Left lung (tissue), 4 donors: ENCODE measurements at regions not wholly inside any gene's neighbourhood (a gene's known extent, or its start where the extent isn't known, plus 50 kb on each side); places are given as distances from the start of the nearest gene placed in this dataset.
A peak's percentile ranks its signal among the peaks of the same experiment; 100 is the strongest.

Experiments used
- ATAC-seq: fragments of 200-7000 bp; cut with Tn5 transposase; one replicate; pipeline ENCODE4 v1.9.1; 2020; ENCODE audit warnings: moderate library complexity
- DNase-seq, 4 donors: peaks; one replicate each; pipeline ENCODE4 v3.0.0-alpha.2; 2013 to 2020
- H3K27ac ChIP-seq, 2 donors: fragments of 200-600 bp; sonication (generic) in 1 of 2; one replicate each; pipeline versions ENCODE4 v1.5.0 to v1.8.0; 2020 to 2021
- H3K27me3 ChIP-seq, 2 donors: fragments of 200-600 bp; sonication (generic) in 1 of 2; one replicate each; pipeline versions ENCODE4 v1.5.0 to v1.8.0; 2020 to 2021
- H3K36me3 ChIP-seq, 2 donors: fragments of 200-600 bp; sonication (generic) in 1 of 2; one replicate each; pipeline versions ENCODE4 v1.5.0 to v1.8.0; 2020 to 2021
- H3K4me1 ChIP-seq, 2 donors: fragments of 200-600 bp; one replicate each; pipeline ENCODE4 v1.8.0; 2021
- H3K4me3 ChIP-seq, 2 donors: fragments of 200-600 bp; sonication (generic) in 1 of 2; one replicate each; pipeline versions ENCODE4 v1.5.0 to v1.8.0; 2020 to 2021; ENCODE audit warnings: mild to moderate bottlenecking in 1 of 2
- H3K9me3 ChIP-seq, 2 donors: fragments of 200-600 bp; sonication (generic) in 1 of 2; one replicate each; pipeline versions ENCODE4 v1.5.0 to v1.8.0; 2020 to 2021
- intact Hi-C, 2 donors: fragments of 100-400 bp; cut with DNase I; formaldehyde crosslinking; loops; one replicate each; pipeline versions ENCODE4 v1.11.2 to v1.14.2; 2022
- TF ChIP-seq, protein P1 (sequence below), 2 donors: fragments of 200-600 bp; sonication (generic) in 1 of 2; IDR thresholded peaks; one replicate each; pipeline versions ENCODE4 v1.5.0 to v1.8.0; 2021; ENCODE audit warnings: antibody characterized with exemption in 2 of 2
- donor health status: DM: no; HTN: yes; CAD: no.
- donor health status: DM: no; HTN: no; CAD: no.

DNA sequence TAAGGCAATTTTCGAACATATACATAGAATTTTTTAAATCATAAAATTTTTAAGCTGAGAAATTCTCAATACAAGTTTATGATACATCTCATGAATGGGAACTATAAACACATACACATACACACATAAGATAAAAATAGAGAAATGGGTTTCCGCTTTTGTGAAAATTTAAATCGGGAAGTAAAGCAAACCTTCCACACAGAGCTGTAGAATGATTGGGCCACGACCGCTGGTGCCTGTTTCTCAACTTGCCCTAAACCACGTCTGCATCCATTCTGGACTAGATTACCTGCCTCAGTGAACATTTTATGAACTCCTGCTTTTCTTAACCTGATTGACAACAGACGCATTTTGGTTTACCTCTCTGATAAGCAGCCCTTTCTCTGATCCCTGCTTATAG lies 264.4 kb downstream of the SKAP2 start:
- ATAC-seq (no peak), DNase-seq (no peak)
- intact Hi-C loops, result no loop called here
- Histone ChIP-seq H3K9me3 (no peaks in the 10 kb centered on the region), H3K4me1 (no peaks in the 10 kb centered on the region), H3K36me3 (no peaks in the 10 kb centered on the region), H3K4me3 (no peak overlapping the region), H3K27ac (no peak overlapping the region), H3K27me3 (no peaks in the 10 kb centered on the region)
- TF ChIP-seq, protein P1, sequence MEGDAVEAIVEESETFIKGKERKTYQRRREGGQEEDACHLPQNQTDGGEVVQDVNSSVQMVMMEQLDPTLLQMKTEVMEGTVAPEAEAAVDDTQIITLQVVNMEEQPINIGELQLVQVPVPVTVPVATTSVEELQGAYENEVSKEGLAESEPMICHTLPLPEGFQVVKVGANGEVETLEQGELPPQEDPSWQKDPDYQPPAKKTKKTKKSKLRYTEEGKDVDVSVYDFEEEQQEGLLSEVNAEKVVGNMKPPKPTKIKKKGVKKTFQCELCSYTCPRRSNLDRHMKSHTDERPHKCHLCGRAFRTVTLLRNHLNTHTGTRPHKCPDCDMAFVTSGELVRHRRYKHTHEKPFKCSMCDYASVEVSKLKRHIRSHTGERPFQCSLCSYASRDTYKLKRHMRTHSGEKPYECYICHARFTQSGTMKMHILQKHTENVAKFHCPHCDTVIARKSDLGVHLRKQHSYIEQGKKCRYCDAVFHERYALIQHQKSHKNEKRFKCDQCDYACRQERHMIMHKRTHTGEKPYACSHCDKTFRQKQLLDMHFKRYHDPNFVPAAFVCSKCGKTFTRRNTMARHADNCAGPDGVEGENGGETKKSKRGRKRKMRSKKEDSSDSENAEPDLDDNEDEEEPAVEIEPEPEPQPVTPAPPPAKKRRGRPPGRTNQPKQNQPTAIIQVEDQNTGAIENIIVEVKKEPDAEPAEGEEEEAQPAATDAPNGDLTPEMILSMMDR (IDR thresholded peaks at IDR 0.05), result no peak

DNA sequence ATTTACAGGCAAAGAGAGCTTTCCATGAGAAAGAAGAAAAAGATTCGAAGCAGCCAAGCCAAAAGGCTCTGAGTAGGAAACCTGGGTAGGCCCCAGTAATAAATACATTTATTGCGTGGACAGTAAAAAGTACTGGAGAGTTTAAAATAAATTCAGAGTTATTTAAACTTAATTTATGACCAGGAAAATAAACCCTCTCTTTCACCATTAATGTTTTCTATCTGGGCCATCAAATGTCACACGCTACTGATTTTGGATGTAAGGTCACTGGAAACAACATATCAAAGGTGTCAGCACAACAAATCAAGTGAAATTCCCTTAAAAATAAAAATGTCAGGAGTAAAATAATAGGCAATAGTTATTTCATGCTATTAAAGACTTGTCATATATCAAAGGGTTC lies 264.0 kb downstream of the SKAP2 start:
- Histone ChIP-seq H3K36me3 (no peaks in the 10 kb centered on the region), H3K27me3 (no peaks in the 10 kb centered on the region), H3K4me3 (no peak overlapping the region), H3K9me3 (no peaks in the 10 kb centered on the region), H3K4me1 (no peaks in the 10 kb centered on the region), H3K27ac (no peak overlapping the region)
- DNase-seq (no peak), ATAC-seq (no peak)
- TF ChIP-seq, protein P1 (IDR thresholded peaks at IDR 0.05), result no peak
- intact Hi-C loops, result no loop called here

DNA sequence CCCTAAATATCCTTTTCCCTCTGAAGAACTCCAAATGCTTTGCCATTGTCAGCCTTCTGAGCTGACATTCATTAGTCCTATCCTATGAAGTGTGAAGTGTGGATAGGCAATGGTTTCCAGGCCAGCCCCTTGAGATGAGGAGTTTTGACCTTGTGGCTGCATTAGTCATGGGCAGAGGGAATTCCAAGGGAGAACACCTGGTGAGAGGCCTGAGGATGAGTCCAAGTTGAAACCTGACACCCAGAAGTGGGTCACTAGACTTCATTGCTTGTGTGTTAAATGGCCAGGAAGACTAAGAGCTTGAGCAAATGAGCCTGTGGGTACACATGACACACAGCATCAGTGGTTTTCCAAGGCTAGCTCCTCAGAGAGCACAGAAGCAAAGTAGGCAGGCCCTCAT lies 260.8 kb downstream of the SKAP2 start:
- Histone ChIP-seq H3K9me3 (no peaks in the 10 kb centered on the region), H3K27me3 (no peaks in the 10 kb centered on the region), H3K4me1 (no peaks in the 10 kb centered on the region), H3K27ac (no peak overlapping the region), H3K4me3 (no peak overlapping the region), H3K36me3 (no peaks in the 10 kb centered on the region)
- intact Hi-C loops, result no loop called here
- TF ChIP-seq, protein P1 (IDR thresholded peaks at IDR 0.05), result no peak
- no peak for DNase-seq
- ATAC-seq, result peak; percentile 14

DNA sequence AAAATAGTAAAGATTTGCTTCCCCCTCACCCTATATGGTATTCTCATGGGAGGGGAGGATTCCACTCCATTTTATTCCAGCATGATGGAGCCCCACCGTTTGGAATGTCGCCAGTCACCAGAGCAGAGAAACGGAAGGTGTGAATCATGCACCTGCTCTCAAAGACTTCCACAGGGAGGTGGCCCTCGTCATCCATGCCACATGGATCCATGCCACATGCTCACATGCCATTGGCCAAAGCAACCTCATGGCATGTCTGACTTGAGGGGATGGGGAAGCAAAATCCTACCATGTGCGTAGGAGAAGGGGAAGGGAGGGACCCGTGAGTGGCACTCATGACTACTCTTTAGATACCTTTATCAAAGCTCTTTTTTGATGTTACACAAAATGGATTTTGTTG lies 256.0 kb downstream of the SKAP2 start:
- ATAC-seq, result no peak
- intact Hi-C loops, result no loop called here
- TF ChIP-seq, protein P1 (IDR thresholded peaks at IDR 0.05), result no peak

DNA sequence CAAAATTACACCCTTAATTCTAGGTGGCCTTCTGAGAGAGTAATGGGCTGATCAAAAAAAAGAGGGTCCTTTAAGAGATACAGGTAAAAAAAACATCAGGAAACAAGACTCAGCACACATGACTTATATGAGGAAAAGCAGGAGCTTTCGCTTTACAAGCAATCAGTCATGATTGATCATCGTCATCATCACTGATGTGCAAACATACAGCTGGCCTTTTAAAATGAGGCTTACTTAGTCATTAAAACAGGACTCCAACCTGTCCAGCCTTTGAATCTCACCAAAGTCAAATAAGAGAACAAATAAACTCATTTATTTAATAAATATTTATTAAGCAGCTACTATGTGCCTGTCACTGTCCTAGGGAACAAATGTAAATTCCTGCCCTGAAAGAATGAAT lies 255.3 kb downstream of the SKAP2 start:
- TF ChIP-seq, protein P1 (IDR thresholded peaks at IDR 0.05), result no peak
- Histone ChIP-seq H3K9me3 (no peaks in the 10 kb centered on the region), H3K27me3 (no peaks in the 10 kb centered on the region), H3K4me3 (no peak overlapping the region), H3K4me1 (no peaks in the 10 kb centered on the region), H3K36me3 (no peaks in the 10 kb centered on the region), H3K27ac (no peak overlapping the region)
- intact Hi-C loops, result no loop called here
- DNase-seq (no peak), ATAC-seq (no peak)

More for the DNA sequence above, 256.0 kb downstream of the SKAP2 start:
- Histone ChIP-seq H3K4me3 (no peak overlapping the region), H3K36me3 (no peaks in the 10 kb centered on the region), H3K27ac (no peak overlapping the region), H3K4me1 (no peaks in the 10 kb centered on the region), H3K9me3 (no peaks in the 10 kb centered on the region), H3K27me3 (no peaks in the 10 kb centered on the region)
- DNase-seq, result no peak
